GM23248 (cell line): ENCODE measurements at regions not wholly inside any gene's neighbourhood (a gene's known extent, or its start where the extent isn't known, plus 50 kb on each side); places are given as distances from the start of the nearest gene placed in this dataset.

Experiments used
- EZH2 ChIP-seq: fragments of 200-600 bp; sonication (generic); IDR thresholded peaks from 2 replicates; pipeline ENCODE4 v1.6.1; 2018; ENCODE audit warnings: antibody characterized with exemption, mild to moderate bottlenecking; ENCODE audit not compliant: insufficient read depth, poor library complexity, severe bottlenecking
- EZH2phosphoT487 ChIP-seq: fragments of 200-600 bp; sonication (generic); IDR thresholded peaks from 2 replicates; pipeline ENCODE4 v1.6.1; 2018; ENCODE audit warnings: antibody characterized with exemption, moderate library complexity, mild to moderate bottlenecking, low read depth; ENCODE audit not compliant: insufficient read depth

- TF ChIP-seq EZH2 (no peak), EZH2phosphoT487 (no peak)
Measured at GRCh38 chr9:113649054-113649453, 185.5 kb downstream of the RGS3 start.
